Ascending aorta (tissue), 2 donors: ENCODE measurements at regions not wholly inside any gene's neighbourhood (a gene's known extent, or its start where the extent isn't known, plus 50 kb on each side); places are given as distances from the start of the nearest gene placed in this dataset.
A peak's percentile ranks its signal among the peaks of the same experiment; 100 is the strongest.

Experiments used
- DNase-seq, 2 donors: peaks; one replicate each; pipeline ENCODE4 v3.0.0-alpha.2; 2019; ENCODE audit warnings: low spot score in 2 of 2
- H3K27ac ChIP-seq, 2 donors: fragments of 200-600 bp; sonication (generic); one replicate each; pipeline ENCODE4 v1.5.1; 2016 to 2017; ENCODE audit warnings: mild to moderate bottlenecking in 1 of 2
- H3K27me3 ChIP-seq: fragments of 200-600 bp; sonication (generic); one replicate; pipeline ENCODE4 v1.5.1; 2017
- H3K36me3 ChIP-seq, 2 donors: fragments of 200-600 bp; sonication (generic); one replicate each; pipeline ENCODE4 v1.5.1; 2016
- H3K4me1 ChIP-seq, 2 donors: fragments of 200-600 bp; sonication (generic); one replicate each; pipeline ENCODE4 v1.5.1; 2016 to 2017; ENCODE audit warnings: mild to moderate bottlenecking in 1 of 2
- H3K4me3 ChIP-seq, 2 donors: fragments of 200-600 bp; sonication (generic); one replicate each; pipeline ENCODE4 v1.5.1; 2016 to 2017; ENCODE audit warnings: mild to moderate bottlenecking in 1 of 2
- H3K9me3 ChIP-seq, 2 donors: fragments of 200-600 bp; sonication (generic); one replicate each; pipeline ENCODE4 v1.5.1; 2016
- intact Hi-C: fragments of 100-400 bp; cut with DNase I; formaldehyde crosslinking; loops from one replicate; pipeline ENCODE4 v1.15.1; 2023
- TF ChIP-seq, protein P1 (sequence below), 3 experiments: fragments of 200-600 bp in 2 of 3; fragments of 450-650 bp in 1 of 3; sonication (generic) in 2 of 3; IDR thresholded peaks; one replicate each; pipeline ENCODE4 v1.5.1; 2016 to 2019; ENCODE audit warnings: antibody characterized with exemption in 3 of 3, mild to moderate bottlenecking in 1 of 3, moderate library complexity in 1 of 3

DNA sequence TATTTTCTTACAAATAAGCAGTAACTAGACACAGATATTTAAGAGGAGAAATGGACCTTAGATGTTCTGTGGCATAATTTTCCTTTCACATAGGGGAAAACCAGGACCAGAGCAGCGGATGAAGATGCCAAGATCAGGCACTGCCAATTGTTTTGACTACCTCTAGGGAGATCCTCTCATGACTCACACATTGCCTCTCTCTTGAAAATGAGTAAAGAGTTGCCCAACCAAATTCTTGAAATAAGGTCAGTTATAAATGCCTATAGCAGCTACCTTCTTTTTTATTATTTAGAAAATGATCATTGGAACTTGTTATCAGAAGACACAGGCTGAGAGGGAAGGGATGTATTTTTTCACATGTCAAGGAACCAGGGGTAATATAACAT is 263.4 kb upstream of the PLEKHG7 start:
- H3K4me1 ChIP-seq, result peaks cover 0 to 8% of the 10 kb centered on the region in 2 donors
- H3K27ac ChIP-seq, result peak overlapping the region in 1 of 2 donors; percentile 11
- intact Hi-C loops, result no loop called here
- TF ChIP-seq, protein P1, sequence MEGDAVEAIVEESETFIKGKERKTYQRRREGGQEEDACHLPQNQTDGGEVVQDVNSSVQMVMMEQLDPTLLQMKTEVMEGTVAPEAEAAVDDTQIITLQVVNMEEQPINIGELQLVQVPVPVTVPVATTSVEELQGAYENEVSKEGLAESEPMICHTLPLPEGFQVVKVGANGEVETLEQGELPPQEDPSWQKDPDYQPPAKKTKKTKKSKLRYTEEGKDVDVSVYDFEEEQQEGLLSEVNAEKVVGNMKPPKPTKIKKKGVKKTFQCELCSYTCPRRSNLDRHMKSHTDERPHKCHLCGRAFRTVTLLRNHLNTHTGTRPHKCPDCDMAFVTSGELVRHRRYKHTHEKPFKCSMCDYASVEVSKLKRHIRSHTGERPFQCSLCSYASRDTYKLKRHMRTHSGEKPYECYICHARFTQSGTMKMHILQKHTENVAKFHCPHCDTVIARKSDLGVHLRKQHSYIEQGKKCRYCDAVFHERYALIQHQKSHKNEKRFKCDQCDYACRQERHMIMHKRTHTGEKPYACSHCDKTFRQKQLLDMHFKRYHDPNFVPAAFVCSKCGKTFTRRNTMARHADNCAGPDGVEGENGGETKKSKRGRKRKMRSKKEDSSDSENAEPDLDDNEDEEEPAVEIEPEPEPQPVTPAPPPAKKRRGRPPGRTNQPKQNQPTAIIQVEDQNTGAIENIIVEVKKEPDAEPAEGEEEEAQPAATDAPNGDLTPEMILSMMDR (IDR thresholded peaks at IDR 0.05), result no peak
- H3K36me3 ChIP-seq, result no peaks in the 10 kb centered on the region
- H3K9me3 ChIP-seq, result no peaks in the 10 kb centered on the region
- peak in 1 of 2 donors; percentile 67 for DNase-seq
- no peaks in the 10 kb centered on the region for H3K27me3 ChIP-seq
- no peak overlapping the region for H3K4me3 ChIP-seq

DNA sequence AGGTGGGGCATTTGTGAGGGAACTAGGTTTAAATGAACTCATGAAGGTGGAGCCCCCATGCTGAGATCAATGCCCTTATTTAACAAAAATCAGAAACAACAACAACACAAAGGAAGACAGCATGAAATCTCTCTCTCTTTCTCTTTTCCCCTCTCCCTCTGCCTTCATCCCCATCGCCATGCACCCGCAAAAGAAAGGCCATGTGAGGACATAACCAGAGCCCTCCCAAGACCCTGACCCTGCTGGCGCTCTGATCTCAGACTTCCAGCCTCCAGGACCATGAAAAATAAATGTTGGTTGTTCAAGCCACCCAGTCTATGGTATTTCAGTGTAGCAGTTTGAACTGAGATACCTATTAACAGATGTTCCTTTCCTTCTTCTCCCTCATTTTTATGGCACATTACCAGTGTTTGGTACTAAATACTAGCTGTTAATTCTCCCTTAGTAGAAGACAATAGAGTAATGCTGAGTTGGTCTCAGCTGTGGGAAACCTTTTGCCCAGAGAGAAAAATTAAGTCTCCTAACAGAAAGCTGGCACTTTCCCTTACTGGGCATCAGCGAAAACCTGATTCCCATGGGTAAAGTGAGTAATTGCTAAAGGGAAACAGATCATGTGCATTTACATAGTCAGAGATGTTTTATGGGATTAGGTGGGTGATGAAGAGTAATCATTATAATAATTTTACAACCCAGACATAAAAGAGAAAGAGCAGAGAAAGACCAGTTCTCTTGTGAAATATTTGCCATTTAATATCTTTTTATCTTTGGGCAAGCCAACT is 264.0 kb upstream of the PLEKHG7 start:
- no peaks in the 10 kb centered on the region for H3K27me3 ChIP-seq
- no peak overlapping the region for H3K4me3 ChIP-seq
- peaks cover 0 to 8% of the 10 kb centered on the region in 2 donors for H3K4me1 ChIP-seq
- DNase-seq, result no peak
- H3K9me3 ChIP-seq, result no peaks in the 10 kb centered on the region
- H3K27ac ChIP-seq, result peak overlapping the region in 1 of 2 donors; percentile 11
- TF ChIP-seq, protein P1 (IDR thresholded peaks at IDR 0.05), result no peak
- intact Hi-C loops, result no loop called here
- H3K36me3 ChIP-seq, result no peaks in the 10 kb centered on the region

- no peak for DNase-seq
- Histone ChIP-seq H3K36me3 (no peaks in the 10 kb centered on the region), H3K4me3 (no peak overlapping the region), H3K9me3 (no peaks in the 10 kb centered on the region), H3K4me1 (peaks cover 0 to 8% of the 10 kb centered on the region in 2 donors), H3K27me3 (no peaks in the 10 kb centered on the region), H3K27ac (no peak overlapping the region)
- TF ChIP-seq, protein P1 (IDR thresholded peaks at IDR 0.05), result no peak
- intact Hi-C loops, result no loop called here
Observed at GRCh38 chr12:92437452-92437851, 265.3 kb upstream of the PLEKHG7 start.

DNA sequence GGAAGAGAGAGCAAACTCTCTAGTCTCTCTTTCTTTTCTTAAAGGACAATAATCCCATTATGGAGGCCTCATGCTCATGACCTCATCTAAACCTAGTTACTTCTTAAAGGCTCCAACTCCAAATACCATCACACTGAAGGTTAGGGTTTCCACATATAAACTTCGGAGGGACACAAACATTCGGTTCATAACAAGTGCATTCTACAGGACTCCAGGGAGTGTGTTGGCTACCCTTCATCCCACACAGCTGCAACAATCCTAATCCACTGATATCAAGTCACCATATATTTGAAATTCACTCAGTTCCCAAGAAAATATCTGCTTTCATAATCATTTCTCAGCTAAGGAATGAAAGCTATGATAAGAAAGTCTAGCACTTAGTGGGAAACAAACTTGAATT is 265.9 kb upstream of the PLEKHG7 start:
- Histone ChIP-seq H3K4me3 (no peak overlapping the region), H3K27ac (no peak overlapping the region), H3K9me3 (no peaks in the 10 kb centered on the region), H3K4me1 (peaks cover 0 to 8% of the 10 kb centered on the region in 2 donors), H3K27me3 (no peaks in the 10 kb centered on the region), H3K36me3 (no peaks in the 10 kb centered on the region)
- intact Hi-C loops, result no loop called here
- no peak for DNase-seq
- TF ChIP-seq, protein P1 (IDR thresholded peaks at IDR 0.05), result no peak

DNA sequence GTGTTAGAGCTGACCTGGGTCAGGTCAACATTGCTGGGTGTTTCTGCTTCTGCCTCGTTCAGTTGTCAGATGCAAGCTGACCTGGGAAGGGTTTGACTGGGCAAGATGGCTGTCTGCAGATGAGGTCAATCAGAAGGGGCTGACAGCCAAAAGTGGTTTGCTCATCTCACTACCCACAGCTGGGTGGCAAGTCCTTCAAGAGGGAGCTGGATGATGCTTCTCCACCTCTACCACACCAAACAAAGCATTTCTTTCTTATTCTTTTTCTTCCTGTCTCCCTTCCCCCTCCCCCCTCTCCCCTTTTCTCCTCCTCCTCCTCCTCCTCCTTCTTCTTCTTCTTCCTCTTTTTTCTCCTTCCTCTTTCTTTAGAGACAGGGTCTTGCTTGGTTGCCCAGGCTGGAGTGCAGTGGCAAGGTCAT is 268.2 kb upstream of the PLEKHG7 start:
- Histone ChIP-seq H3K9me3 (no peaks in the 10 kb centered on the region), H3K4me3 (no peak overlapping the region), H3K4me1 (peaks cover 0 to 8% of the 10 kb centered on the region in 2 donors), H3K27ac (no peak overlapping the region), H3K27me3 (no peaks in the 10 kb centered on the region), H3K36me3 (no peaks in the 10 kb centered on the region)
- TF ChIP-seq, protein P1 (IDR thresholded peaks at IDR 0.05), result no peak
- intact Hi-C loops, result no loop called here
- DNase-seq, result no peak
